HepG2 (cell line): ENCODE measurements at regions not wholly inside any gene's neighbourhood (a gene's known extent, or its start where the extent isn't known, plus 50 kb on each side); places are given as distances from the start of the nearest gene placed in this dataset.

Experiments used
- ATAC-seq: fragments of 200-7000 bp; cut with Tn5 transposase; 3 replicates; pipeline ENCODE4 v1.9.1; 2020; ENCODE audit warnings: mild to moderate bottlenecking, moderate library complexity
- BruUV-seq: library from RNA; stranded (reverse); fragments of 400-500 nt; replicated peaks from 2 replicates; lab custom pipeline; 2021; lab: Mats Ljungman, UMichigan
- CTCF ChIA-PET: fragments of 300-600 bp; formaldehyde crosslinking; extraction: SDS; loops from one replicate; lab custom pipeline; 2021; ENCODE audit warnings: low total read pairs, inconsistent platforms, low intra/inter-chr PET ratio; lab: Yijun Ruan, JAX
- POLR2A ChIA-PET: fragments of 350-600 bp; sonication (Branson Sonifier 250); formaldehyde crosslinking; loops from one replicate; lab custom pipeline; 2020; ENCODE audit warnings: antibody characterized with exemption, inconsistent platforms; lab: Yijun Ruan, JAX
- DNase-seq: peaks from one replicate; pipeline ENCODE4 v3.0.0-alpha.2; 2015; ENCODE audit warnings: low spot score
- FAIRE-seq: peaks from 3 replicates; lab custom pipeline; 2011; peaks lifted over from hg19 to GRCh38; lab: Jason Lieb, UNC
- H2AFZ ChIP-seq: one replicate; pipeline ENCODE4 v1.6.1; 2011; ENCODE audit warnings: low read length, inconsistent platforms
- H3K27ac ChIP-seq: fragments of 300-600 bp; 3 replicates; pipeline ENCODE4 v1.8.0; 2011; ENCODE audit warnings: mixed run types, mild to moderate bottlenecking, mixed read lengths, low read length, inconsistent platforms; ENCODE audit not compliant: insufficient read depth; ENCODE audit errors: extremely low read length
- H3K27me3 ChIP-seq, 2 experiments: fragments of 200-600 bp in 1 of 2; 2 replicates in 1 of 2; 3 replicates in 1 of 2; pipeline versions ENCODE4 v1.6.0 to v1.8.0; 2011; ENCODE audit warnings: low read length in 2 of 2, mild to moderate bottlenecking in 2 of 2, moderate library complexity in 2 of 2, inconsistent platforms in 1 of 2; ENCODE audit not compliant: insufficient read depth in 2 of 2, control insufficient read depth in 1 of 2
- H3K36me3 ChIP-seq, 2 experiments: fragments of 200-600 bp in 1 of 2; replicated peaks in 1 of 2; 2 replicates in 1 of 2; 3 replicates in 1 of 2; pipeline versions ENCODE4 v1.5.1 to v1.8.0; 2011; ENCODE audit warnings: low read length in 2 of 2, inconsistent platforms in 1 of 2; ENCODE audit not compliant: insufficient read depth in 2 of 2, control insufficient read depth in 1 of 2
- H3K4me1 ChIP-seq: 2 replicates; pipeline ENCODE4 v1.5.1; 2012; ENCODE audit warnings: low read length, inconsistent platforms; ENCODE audit not compliant: insufficient read depth
- H3K4me2 ChIP-seq: 2 replicates; pipeline ENCODE4 v1.6.0; 2011; ENCODE audit warnings: low read depth, low read length, inconsistent platforms
- H3K4me3 ChIP-seq, 3 experiments: fragments of 200-600 bp in 1 of 3; sonication (generic), shearing (Covaris generic) in 1 of 3; replicated peaks in 1 of 3; 2 replicates each; pipeline ENCODE4 v1.5.1; 2011 to 2016; ENCODE audit warnings: low read length in 3 of 3, inconsistent platforms in 2 of 3, low read depth in 2 of 3, mild to moderate bottlenecking in 2 of 3, control low read depth in 1 of 3, mixed read lengths in 1 of 3; ENCODE audit not compliant: insufficient read depth in 1 of 3
- H3K79me2 ChIP-seq: one replicate; pipeline ENCODE4 v1.6.1; 2011; ENCODE audit warnings: low read length, inconsistent platforms; ENCODE audit not compliant: insufficient read depth
- H3K9ac ChIP-seq: 2 replicates; pipeline ENCODE4 v1.6.0; 2011; ENCODE audit warnings: mild to moderate bottlenecking, low read depth, low read length, inconsistent platforms; ENCODE audit not compliant: insufficient read depth
- H3K9me3 ChIP-seq: 2 replicates; pipeline ENCODE4 v1.5.1; 2012; ENCODE audit warnings: mild to moderate bottlenecking, low read length
- H4K20me1 ChIP-seq: 2 replicates; pipeline ENCODE4 v1.6.0; 2011; ENCODE audit warnings: inconsistent platforms, mild to moderate bottlenecking, low read length, moderate library complexity; ENCODE audit not compliant: insufficient read depth
- HIVEP1 ChIP-seq: sonication (generic); formaldehyde crosslinking; IDR thresholded peaks from 2 replicates; pipeline ENCODE4 v1.4.0; 2020; ENCODE audit warnings: mild to moderate bottlenecking, missing genetic modification reagents
- HMGA1 ChIP-seq: sonication (generic); formaldehyde crosslinking; conservative IDR thresholded peaks from 2 replicates; pipeline ENCODE4 v1.4.0; 2020; ENCODE audit warnings: missing genetic modification reagents
- MEF2D ChIP-seq: sonication (generic); formaldehyde crosslinking; IDR thresholded peaks from 2 replicates; pipeline ENCODE4 v1.5.1; 2020; ENCODE audit warnings: mild to moderate bottlenecking, missing genetic modification reagents
- NR2F2 ChIP-seq: IDR thresholded peaks from 2 replicates; pipeline ENCODE4 v1.6.1; 2012; ENCODE audit warnings: low read depth, inconsistent platforms, borderline replicate concordance
- RFX3 ChIP-seq: IDR thresholded peaks from 2 replicates; pipeline ENCODE4 v1.6.1; 2016; ENCODE audit warnings: missing biosample characterization, missing genetic modification reagents
- SMAD1 ChIP-seq: sonication (generic); formaldehyde crosslinking; IDR thresholded peaks from 2 replicates; pipeline ENCODE4 v1.4.0; 2020; ENCODE audit warnings: missing genetic modification reagents, low read depth, mild to moderate bottlenecking, borderline replicate concordance
- SSRP1 ChIP-seq: IDR thresholded peaks from 2 replicates; pipeline ENCODE4 v1.6.1; 2016; ENCODE audit warnings: control low read depth
- ZFP82 ChIP-seq: sonication (generic); formaldehyde crosslinking; IDR thresholded peaks from 2 replicates; pipeline ENCODE4 v1.5.1; 2020; ENCODE audit warnings: mild to moderate bottlenecking, missing genetic modification reagents, borderline replicate concordance
- ZNF207 ChIP-seq: fragments of 450-650 bp; IDR thresholded peaks from 2 replicates; pipeline ENCODE4 v1.6.1; 2016; ENCODE audit warnings: antibody characterized with exemption, borderline replicate concordance
- ZNF460 ChIP-seq: sonication (generic); formaldehyde crosslinking; IDR thresholded peaks from 2 replicates; pipeline ENCODE4 v1.5.1; 2020; ENCODE audit warnings: missing genetic modification reagents, mild to moderate bottlenecking, borderline replicate concordance
- ZNF577 ChIP-seq: sonication (generic); formaldehyde crosslinking; IDR thresholded peaks from 2 replicates; pipeline ENCODE4 v1.4.0; 2020; ENCODE audit warnings: mild to moderate bottlenecking, low read depth, missing genetic modification reagents, borderline replicate concordance
- ZNF619 ChIP-seq: sonication (generic); formaldehyde crosslinking; IDR thresholded peaks from 2 replicates; pipeline ENCODE4 v1.4.0; 2020; ENCODE audit warnings: mild to moderate bottlenecking, missing genetic modification reagents
- WGBS: methylation state at CpG from one replicate; pipeline ENCODE4 v1.1.6; 2017; ENCODE audit warnings: low lambda C conversion rate; 5-methylcytosine and 5-hydroxymethylcytosine counted together
- in situ Hi-C: cut with HindIII; loops from 2 replicates; pipeline ENCODE4 v1.10.0; 2017; ENCODE audit warnings: low pct_unique_long_range_greater_than_20kb; ENCODE audit not compliant: extremely low pct_ligation_motif_present
- intact Hi-C: fragments of 100-400 bp; cut with micrococcal nuclease; formaldehyde crosslinking; loops from one replicate; pipeline ENCODE4 v1.10.0; 2022; ENCODE audit not compliant: unreplicated experiment
- TF ChIP-seq, protein P1 (sequence below): sonication (generic); formaldehyde crosslinking; IDR thresholded peaks from 2 replicates; pipeline ENCODE4 v1.4.0; 2020; ENCODE audit warnings: missing genetic modification reagents; ENCODE audit errors: not compliant biosample characterization
- TF ChIP-seq, protein P2 (sequence below): IDR thresholded peaks from 2 replicates; pipeline ENCODE4 v1.6.1; 2016; ENCODE audit warnings: mild to moderate bottlenecking, missing biosample characterization, missing genetic modification reagents
- TF ChIP-seq, protein P3 (sequence below): sonication (generic); formaldehyde crosslinking; IDR thresholded peaks from 2 replicates; pipeline ENCODE4 v1.9.0; 2022; ENCODE audit warnings: missing genetic modification reagents, mild to moderate bottlenecking, borderline replicate concordance
- TF ChIP-seq, protein P4 (sequence below): sonication (generic); formaldehyde crosslinking; IDR thresholded peaks from 2 replicates; pipeline ENCODE4 v1.4.0; 2020; ENCODE audit warnings: missing genetic modification reagents
- TF ChIP-seq, protein P5 (sequence below): sonication (generic); formaldehyde crosslinking; IDR thresholded peaks from 2 replicates; pipeline ENCODE4 v1.4.0; 2020; ENCODE audit warnings: missing genetic modification reagents

DNA sequence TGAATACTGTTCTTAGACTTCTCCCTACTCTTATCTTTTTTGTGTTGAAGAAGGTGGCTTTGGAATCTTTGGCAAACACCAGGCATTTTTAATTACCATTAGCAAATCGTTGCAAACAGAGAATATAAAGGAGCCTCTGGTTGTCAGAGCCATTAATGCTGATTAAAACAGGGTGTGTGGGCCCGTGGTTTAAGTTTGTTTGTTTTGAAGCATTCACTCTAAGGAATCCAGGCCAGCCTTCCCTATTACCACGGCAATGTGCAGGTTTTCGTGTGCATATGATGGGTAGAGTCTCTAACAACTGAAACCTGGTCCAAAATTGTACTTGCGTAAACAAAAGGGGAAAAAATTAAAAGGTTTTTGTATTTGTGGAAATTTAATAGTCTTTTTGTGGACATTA, 141.2 kb upstream of the GMNC start (continued):
- TF ChIP-seq ZFP82 (CRISPR knock-in tag), result no peak
- no peak for TF ChIP-seq HIVEP1
- TF ChIP-seq, protein P1, sequence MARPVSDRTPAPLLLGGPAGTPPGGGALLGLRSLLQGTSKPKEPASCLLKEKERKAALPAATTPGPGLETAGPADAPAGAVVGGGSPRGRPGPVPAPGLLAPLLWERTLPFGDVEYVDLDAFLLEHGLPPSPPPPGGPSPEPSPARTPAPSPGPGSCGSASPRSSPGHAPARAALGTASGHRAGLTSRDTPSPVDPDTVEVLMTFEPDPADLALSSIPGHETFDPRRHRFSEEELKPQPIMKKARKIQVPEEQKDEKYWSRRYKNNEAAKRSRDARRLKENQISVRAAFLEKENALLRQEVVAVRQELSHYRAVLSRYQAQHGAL (CRISPR knock-in tag), result no peak
- no peak for TF ChIP-seq HMGA1 (CRISPR knock-in tag)

DNA sequence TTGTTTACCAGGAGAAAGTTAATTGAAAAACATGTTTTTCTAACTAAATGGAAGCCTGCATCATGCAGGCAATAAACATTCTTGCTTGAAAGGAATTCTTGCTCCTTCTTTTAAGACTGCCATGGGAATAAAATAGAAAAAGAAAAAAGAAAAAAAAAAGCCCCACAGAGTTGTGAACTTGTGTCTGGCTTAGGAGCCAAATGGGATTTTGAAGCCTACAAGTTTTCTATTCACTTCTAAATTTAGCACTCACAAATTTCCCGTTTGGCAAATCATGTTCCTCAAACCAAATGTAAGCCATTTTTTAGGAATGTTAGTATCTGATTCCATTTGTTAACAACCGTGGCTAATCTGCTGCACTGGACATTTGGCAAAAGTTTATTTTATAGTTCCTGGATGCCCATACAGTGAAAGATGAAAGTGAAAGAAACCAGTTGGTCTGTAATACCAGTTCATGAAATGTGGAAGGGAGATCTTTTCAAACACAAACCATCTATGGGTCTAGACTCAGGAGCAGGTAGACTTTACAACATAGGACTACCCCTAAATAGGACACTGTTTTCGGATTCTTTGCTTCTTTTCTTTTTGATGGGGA, 133.8 kb upstream of the GMNC start:
- TF ChIP-seq, protein P2, sequence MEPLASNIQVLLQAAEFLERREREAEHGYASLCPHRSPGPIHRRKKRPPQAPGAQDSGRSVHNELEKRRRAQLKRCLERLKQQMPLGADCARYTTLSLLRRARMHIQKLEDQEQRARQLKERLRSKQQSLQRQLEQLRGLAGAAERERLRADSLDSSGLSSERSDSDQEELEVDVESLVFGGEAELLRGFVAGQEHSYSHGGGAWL (CRISPR knock-in tag), result no peak
- no peak for TF ChIP-seq ZNF207
- no peak for TF ChIP-seq NR2F2
- TF ChIP-seq, protein P3, sequence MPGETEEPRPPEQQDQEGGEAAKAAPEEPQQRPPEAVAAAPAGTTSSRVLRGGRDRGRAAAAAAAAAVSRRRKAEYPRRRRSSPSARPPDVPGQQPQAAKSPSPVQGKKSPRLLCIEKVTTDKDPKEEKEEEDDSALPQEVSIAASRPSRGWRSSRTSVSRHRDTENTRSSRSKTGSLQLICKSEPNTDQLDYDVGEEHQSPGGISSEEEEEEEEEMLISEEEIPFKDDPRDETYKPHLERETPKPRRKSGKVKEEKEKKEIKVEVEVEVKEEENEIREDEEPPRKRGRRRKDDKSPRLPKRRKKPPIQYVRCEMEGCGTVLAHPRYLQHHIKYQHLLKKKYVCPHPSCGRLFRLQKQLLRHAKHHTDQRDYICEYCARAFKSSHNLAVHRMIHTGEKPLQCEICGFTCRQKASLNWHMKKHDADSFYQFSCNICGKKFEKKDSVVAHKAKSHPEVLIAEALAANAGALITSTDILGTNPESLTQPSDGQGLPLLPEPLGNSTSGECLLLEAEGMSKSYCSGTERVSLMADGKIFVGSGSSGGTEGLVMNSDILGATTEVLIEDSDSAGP (CRISPR knock-in tag), result no peak
- TF ChIP-seq, protein P4, sequence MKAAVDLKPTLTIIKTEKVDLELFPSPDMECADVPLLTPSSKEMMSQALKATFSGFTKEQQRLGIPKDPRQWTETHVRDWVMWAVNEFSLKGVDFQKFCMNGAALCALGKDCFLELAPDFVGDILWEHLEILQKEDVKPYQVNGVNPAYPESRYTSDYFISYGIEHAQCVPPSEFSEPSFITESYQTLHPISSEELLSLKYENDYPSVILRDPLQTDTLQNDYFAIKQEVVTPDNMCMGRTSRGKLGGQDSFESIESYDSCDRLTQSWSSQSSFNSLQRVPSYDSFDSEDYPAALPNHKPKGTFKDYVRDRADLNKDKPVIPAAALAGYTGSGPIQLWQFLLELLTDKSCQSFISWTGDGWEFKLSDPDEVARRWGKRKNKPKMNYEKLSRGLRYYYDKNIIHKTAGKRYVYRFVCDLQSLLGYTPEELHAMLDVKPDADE (CRISPR knock-in tag), result no peak
- TF ChIP-seq ZNF460 (CRISPR knock-in tag), result no peak
- TF ChIP-seq MEF2D (CRISPR knock-in tag), result no peak
- TF ChIP-seq, protein P5, sequence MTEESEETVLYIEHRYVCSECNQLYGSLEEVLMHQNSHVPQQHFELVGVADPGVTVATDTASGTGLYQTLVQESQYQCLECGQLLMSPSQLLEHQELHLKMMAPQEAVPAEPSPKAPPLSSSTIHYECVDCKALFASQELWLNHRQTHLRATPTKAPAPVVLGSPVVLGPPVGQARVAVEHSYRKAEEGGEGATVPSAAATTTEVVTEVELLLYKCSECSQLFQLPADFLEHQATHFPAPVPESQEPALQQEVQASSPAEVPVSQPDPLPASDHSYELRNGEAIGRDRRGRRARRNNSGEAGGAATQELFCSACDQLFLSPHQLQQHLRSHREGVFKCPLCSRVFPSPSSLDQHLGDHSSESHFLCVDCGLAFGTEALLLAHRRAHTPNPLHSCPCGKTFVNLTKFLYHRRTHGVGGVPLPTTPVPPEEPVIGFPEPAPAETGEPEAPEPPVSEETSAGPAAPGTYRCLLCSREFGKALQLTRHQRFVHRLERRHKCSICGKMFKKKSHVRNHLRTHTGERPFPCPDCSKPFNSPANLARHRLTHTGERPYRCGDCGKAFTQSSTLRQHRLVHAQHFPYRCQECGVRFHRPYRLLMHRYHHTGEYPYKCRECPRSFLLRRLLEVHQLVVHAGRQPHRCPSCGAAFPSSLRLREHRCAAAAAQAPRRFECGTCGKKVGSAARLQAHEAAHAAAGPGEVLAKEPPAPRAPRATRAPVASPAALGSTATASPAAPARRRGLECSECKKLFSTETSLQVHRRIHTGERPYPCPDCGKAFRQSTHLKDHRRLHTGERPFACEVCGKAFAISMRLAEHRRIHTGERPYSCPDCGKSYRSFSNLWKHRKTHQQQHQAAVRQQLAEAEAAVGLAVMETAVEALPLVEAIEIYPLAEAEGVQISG (CRISPR knock-in tag), result no peak
- TF ChIP-seq SSRP1 (CRISPR knock-in tag), result no peak
- no peak for TF ChIP-seq RFX3 (CRISPR knock-in tag)
- TF ChIP-seq SMAD1, result no peak
- TF ChIP-seq ZNF619, result no peak
- TF ChIP-seq ZNF577 (CRISPR knock-in tag), result no peak
- TF ChIP-seq, all 625 proteins: peak for 0
- in situ Hi-C loops, result no loop called here
- Histone ChIP-seq H2AFZ (no peak overlapping the region), H3K27ac (no peak overlapping the region), H4K20me1 (no peaks in the 10 kb centered on the region), H3K9me3 (no peaks in the 10 kb centered on the region), H3K36me3 (no peaks in the 10 kb centered on the region), H3K27me3 (no peaks in the 10 kb centered on the region), H3K9ac (no peak overlapping the region), H3K4me1 (no peaks in the 10 kb centered on the region), H3K79me2 (no peaks in the 10 kb centered on the region), H3K4me2 (no peak overlapping the region), H3K4me3 (no peak overlapping the region)
- whole genome bisulfite sequencing, result 3% methylated on average over 3 of the region's 3 CpGs
- POLR2A ChIA-PET, result no interaction called here
- no peak for FAIRE-seq
- CTCF ChIA-PET, result no interaction called here
- no TSS peak for BruUV-seq
- intact Hi-C loops, result no loop called here
- no peak for ATAC-seq
- DNase-seq, result no peak
